ENCODE measurements at regions not wholly inside any gene's neighbourhood (a gene's known extent, or its start where the extent isn't known, plus 50 kb on each side); places are given as distances from the start of the nearest gene placed in this dataset.

DNA sequence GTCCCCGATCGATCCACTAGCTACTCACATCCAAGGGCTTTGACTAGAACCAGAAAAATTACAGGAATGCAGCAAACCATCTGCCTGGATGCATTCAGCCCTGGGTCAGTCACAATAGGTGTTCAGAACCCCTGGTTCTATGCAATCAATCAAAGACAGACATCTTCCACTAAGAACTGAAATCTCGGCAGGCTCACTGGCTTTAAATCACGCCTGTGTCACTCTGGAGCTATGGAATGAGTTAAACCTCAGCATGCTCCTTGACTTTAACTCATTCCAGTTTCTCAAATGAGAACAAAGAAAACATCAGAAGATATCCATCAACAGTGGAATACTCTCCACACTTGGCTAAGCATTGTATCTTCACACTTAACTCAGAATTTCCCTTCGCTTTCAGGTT lies 68.1 kb upstream of the SPTBN1 start:
- DNase-seq (ENCODE audit: low spot score): no peak
- FAIRE-seq: no peak

DNA sequence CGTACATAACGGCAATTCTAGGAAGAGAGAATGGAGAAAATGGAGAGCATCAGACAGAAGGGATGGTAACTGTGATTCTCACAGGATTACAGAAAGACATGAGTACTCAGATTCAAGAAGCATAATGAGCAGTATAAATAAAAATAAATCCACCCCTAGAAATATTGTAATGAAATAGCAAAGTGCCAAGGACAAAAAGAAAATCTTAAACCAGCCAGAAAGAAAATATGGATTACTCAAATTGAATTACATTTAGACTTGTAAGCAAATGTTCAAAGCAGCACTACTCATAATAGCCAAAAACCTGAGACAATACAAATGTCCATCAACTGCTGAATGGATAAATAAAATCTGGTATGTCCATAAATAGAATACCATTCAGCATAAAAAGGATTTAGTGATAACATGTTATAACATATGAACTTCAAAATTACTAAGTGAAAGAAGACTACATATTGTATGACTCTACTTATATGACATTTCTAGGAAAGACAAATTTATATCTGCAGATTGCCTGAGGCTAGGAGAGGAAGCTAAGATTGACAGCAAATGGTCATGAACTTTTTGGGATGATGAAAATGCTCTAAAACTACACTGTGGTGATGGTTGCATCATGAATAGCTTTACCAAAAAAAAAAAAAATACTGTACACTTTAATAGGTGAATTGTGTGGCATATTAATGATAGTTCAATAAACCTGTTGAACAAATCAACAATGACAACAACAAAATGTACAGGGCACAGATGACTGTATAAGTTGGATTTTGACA lies 63.4 kb upstream of the SPTBN1 start:
- no peak for DNase-seq (ENCODE audit: low spot score)
- no peak for FAIRE-seq

DNA sequence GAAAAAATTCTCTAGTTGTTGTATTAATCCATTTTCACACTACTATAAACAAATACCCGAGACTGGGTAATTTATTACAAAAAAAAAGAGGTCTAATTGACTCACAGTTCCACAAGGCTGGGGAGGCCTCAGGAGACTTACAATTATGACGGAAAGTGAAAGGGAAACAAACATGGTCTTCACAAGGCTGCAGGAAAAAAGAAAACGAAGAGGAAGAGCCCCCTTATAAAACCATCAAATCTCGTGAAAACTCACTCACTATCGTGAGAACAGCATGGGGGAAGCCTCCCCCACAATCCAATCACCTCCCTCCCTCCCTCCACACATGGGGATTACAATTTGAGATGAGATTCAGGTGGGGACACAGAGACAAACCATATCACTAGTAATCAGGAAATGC lies 61.7 kb upstream of the SPTBN1 start:
- DNase-seq (ENCODE audit: low spot score) (no peak), FAIRE-seq (no peak)

DNA sequence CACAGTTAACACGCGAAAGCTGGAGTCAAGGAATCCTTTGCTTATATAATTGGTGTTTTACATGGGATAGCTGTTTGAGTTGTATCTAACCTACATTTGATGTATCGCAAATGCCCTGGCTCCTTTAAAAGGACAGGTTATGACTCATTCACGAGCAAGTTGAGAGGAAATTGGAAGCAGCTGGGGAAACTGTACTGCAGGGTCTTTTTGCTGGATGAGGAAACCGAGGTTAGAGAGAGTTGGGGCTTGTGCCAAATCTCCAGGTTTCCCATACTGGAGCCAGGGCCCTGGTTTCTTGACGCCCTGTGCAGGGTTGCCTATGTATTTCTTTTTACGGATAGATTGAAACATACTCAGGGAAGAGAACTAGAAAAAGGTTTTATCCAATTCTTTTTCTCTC lies 60.0 kb upstream of the SPTBN1 start:
- peak; percentile 20 for DNase-seq (ENCODE audit: low spot score)
- no peak for FAIRE-seq

DNA sequence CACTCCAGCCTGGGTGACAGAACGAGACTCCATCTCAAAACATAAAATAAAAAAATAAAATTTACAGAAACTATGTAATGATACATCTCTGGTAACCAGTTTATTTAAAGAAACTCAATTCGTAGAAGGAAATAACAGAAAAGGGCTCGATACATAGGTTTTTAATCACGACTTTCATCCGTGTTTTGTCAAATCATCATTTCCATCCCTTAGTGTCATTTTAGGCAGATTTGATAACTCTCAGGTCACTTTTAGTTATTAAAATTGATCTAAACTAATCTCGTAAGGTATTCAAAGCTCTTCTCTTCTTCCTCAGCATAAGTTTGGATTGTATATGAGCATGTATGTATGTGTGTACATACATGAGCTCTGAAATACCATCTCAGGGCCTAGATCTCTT lies 59.3 kb upstream of the SPTBN1 start:
- FAIRE-seq (no peak), DNase-seq (ENCODE audit: low spot score) (no peak)

DNA sequence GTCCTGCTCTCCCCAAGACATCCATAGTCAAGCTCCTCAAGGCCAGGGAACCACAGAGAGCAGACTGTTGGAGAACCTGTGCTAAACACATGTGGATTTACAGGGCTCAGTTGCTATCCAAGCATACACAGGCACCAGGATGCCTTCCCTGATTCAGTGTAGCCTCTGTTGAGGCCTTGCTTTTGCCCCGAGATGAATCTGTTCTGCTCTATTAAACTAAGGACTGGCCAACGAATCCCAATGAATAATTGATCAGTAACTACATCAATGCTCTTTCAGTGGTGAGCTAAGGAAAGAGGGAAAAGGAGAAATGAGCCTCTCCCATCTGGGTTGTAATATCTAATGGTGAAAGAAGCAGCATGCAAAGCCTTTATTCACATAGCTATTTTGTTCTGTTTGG lies 58.7 kb upstream of the SPTBN1 start:
- DNase-seq (ENCODE audit: low spot score) (no peak), FAIRE-seq (no peak)

DNA sequence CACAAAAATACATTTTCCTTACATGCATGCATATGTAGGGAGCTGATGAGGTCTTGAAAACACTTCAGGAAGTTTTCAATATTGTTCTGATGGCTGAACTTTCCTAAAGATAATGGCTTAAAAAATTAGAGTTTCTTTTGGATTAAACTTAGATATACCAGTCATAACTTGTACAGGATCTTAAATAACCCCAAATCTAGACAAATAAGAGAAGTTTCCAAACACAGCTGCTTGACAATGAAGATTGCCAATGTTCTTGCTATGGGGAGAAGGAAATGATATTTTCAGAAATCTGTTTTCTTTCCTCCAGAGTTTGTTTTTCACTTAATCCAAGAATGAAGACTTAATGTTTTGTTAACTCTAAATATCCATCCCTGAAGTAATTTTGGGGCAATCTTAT lies 54.6 kb upstream of the SPTBN1 start:
- DNase-seq (ENCODE audit: low spot score) (no peak), FAIRE-seq (no peak)

DNA sequence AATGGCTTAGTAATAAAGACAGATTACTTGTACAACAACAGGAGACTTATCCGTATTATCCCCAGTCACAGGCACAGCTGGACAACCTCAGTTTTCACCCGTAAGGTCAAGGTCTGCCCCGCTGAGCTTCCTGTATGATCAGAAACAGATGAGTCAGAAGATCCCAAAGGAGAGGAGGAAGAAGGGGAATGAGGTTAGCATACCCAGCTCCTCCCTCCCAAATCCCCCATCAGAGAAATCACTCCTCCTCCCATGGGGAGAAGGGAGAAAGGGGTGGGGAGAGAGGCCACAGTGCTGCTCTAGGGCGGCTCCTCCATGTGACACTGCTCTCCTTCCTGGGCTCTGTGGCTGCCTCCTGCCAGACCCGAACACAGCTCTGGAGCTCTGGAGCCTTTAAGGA lies 53.8 kb upstream of the SPTBN1 start:
- peak; percentile 42 for DNase-seq (ENCODE audit: low spot score)
- no peak for FAIRE-seq

DNA sequence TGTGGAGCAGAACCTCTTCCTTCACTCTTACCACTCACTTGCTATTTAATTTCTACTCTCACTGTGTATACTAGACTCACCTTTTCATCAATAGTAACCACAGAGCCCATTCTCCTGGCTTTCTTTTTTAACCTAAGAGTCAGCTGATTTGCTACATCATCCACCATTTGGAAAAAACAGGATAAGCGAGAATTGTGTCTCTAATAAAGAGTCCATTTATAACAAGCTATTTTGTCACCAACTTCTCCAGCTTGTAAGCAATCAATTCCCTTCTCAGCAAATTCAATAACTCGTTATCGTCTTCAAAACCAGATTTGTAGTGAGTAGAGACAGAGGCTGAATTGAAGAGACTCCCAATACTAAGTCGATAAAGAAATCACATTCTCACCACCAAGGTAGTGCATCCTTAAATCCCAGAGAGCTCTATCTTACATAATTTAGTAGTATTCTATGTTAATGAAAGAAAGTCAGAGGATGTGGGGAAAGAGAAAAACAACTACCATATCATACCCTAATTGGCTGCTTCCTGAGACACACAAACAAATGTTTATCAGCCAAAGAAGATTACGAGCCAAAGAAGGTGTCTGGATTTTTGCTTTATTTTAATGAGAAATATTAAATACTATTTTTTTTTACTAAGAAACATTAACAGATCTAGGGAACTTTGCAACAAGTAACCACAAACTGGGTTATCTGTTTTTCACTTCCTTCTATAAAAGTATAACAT lies 52.5 kb upstream of the SPTBN1 start:
- no peak for FAIRE-seq

DNA sequence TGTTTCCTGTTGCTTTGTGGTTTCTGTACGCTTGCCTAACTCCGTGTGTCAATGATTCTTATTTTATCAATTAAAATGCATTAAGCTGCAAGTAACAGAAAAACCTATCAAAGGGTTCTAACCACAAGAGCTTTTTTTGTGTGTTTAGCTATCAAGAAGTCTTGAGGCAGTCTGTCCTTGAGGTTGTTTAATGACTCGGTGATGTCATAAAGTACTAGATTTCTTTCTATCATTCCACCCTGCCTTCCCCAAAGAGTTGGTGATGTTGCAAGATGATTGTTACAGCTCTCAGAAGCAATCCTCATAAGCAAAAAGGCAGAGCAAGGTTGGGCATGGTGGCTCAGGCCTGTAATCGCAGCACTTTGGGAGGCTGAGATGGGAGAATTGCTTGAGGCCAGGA lies 51.9 kb upstream of the SPTBN1 start:
- FAIRE-seq (no peak), DNase-seq (ENCODE audit: low spot score) (no peak)

More for the DNA sequence above, 52.5 kb upstream of the SPTBN1 start:
- no peak for DNase-seq (ENCODE audit: low spot score)

DNA sequence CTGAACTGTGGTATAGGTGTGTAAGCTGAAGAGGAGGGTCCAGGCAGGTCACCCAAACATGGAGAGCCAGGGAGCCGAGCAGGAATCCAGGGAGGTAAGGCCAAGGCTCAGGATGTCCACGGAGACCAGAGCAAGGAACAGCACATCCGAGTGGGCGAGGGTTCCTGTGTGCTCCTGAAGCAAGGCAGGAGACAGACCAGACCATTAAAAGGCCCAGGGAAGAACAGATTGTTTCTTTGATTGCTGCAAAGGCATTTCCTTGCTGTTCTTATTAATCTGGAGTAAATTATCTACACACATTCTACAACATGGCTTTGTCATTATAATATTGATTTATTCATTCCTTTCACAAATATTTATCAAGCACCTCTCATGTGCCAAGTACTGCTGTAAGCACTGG lies 50.1 kb upstream of the SPTBN1 start:
- DNase-seq (ENCODE audit: low spot score): no peak
- no peak for FAIRE-seq

Measured in urothelium cell line (cell line).